GM21367 (cell line): ENCODE measurements at regions not wholly inside any gene's neighbourhood (a gene's known extent, or its start where the extent isn't known, plus 50 kb on each side); places are given as distances from the start of the nearest gene placed in this dataset.
"Not testable (repeated sequence)": the region's sequence is repeated elsewhere in the genome, so short reads cannot be mapped to it uniquely, and the experiment has no call there.

Source experiments
- ATAC-seq: cut with Tn5 transposase; IDR thresholded peaks from one replicate; pipeline ENCODE4 v1.9.1; 2021; ENCODE audit not compliant: unreplicated experiment

DNA sequence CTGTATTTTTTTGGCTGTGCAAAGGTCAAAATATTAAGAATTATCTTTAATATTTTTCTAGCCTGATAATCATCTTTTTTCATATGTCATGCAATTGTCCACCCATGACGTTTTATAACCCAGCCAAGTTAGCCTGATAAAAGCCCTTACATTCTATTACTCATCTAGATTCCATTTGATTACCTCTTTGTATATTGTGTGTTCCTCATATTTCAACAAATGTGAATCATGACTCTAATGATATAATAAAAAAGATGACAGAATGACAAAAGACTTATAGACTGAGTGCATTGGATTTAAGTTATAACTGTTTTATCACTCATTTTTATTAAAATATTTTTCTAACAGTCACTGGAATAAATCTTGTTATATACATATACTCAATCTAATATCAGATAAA is 1560.0 kb upstream of the LRRTM3 start:
- ATAC-seq: no peak

DNA sequence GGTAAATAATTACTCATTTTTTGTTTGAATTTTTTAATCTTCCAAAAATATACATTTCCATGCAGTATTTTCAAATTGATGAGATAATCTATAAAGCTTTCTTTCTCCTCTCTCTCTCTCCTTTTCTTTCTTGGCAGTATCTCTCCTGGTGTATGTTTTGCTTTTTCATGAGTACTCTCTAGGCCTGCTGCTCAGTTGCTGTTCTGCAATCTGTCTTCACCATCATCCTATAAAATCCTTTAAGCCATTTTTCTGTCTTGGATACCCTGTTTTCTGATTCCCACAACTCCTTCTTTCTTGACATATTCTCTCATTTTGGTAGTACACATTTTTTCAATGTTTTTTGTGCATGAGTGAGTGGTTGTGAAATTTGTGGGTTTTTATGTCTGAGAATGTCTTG is 1558.1 kb upstream of the LRRTM3 start:
- ATAC-seq: no peak

DNA sequence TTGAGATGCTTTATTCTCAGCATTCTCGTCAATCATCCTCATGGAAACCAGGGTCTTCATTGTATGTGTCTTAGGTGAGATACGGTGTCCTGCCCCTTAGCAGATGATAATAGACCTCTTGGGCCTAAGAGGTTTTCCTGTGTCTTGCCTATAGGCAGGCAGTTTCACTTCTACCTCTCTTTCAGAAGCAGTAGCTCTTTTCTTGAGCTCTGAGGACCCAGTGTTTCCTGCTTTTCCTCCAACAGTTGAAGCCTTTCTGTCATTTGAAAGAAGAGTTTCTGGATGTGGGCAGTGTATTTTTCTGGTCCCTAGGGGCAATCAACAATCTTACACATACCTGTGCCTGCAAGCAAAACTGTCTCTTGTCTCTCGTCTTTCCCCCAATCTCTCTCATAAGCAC is 1550.3 kb upstream of the LRRTM3 start:
- ATAC-seq: no peak

DNA sequence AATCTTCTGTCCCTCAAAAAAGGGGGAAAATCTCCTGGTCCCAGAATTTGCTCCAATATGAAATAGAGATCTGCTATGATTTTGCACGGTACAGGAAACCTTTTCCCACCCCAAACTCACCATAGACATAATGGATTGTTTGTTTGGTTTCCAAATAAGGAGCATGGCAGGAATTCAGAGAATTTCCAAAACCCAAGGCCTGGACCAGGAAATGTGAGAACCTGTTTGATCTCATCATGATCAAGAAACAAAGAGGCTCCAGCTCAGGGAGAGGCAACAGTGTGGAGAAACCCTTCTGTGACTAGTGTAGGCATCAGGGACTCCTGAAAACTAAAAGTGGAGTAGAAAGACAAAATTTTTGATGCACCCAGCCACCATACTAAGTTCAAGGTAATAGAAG is 1548.1 kb upstream of the LRRTM3 start:
- no peak for ATAC-seq

DNA sequence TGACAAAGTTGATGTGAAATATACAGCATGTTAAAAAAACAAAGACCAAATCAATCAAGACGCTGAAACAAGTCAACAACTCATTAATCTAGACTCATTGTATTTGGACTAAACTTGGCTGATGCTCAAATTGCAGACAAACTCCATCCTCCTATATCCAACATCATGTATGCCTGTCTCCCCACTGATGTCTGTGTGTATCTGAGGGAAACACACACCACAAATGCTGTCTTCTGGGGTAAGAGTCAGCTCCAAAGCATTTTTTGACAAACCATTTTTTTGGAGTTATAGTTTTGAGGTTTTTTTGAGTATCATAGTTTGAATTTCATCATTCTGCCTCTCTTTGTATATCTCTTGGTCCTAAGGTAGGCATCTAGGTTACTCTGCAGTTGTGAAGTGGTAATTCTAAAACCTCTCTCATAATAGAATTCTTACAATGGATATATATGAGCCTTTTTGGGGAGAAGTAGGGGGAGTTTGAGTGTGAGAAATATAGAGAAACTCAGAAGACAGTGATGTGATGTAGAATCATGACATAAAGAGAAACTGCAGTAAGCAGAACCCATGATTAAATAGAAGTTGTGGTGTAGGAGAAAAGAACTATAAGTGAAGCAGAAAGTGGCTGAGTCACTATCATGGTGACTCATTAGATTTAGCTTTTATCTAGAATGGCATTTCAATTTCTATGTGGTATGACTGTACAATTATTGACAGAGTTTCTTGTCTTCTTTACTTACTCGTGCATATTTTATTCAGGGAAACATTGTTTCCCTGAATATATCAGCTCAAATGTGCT is 1531.1 kb upstream of the LRRTM3 start:
- no peak for ATAC-seq

DNA sequence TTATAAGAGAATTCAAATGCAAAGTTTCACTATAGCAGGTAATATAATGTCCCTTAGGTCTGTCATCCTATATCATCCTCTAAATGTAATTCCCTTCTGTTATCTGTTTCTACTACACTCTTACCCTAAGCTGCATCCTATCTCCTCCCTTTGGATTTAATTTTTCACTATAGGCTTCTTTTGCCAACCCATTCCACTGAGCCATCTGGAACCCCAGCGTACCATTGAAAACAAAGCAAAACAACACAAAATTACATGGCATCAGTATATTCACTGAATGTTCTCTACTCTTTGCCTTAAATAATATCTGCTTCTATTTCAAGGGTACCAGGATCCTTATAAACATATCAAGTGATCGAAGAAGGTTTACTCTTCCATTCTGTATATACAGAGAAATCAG is 1530.2 kb upstream of the LRRTM3 start:
- ATAC-seq: no peak

DNA sequence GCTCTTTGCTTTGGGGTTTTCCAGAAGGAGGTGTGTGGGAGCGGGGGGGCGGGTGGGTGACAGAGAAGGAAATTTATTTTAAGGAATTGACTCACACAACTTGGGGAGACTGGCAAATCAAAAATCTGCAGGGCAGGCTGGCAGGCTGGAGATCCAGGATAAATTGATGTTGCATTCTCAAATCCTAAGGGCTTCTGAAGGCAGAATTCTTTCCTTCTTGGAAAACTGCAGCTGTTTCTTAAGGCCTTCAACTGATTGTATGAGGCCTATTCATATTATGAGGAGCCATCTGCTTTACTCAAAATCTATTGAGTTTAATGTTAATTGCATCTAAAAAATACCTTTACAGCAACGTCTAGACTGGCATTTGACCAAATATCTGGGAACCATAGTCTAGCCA is 1528.8 kb upstream of the LRRTM3 start:
- ATAC-seq: no peak

DNA sequence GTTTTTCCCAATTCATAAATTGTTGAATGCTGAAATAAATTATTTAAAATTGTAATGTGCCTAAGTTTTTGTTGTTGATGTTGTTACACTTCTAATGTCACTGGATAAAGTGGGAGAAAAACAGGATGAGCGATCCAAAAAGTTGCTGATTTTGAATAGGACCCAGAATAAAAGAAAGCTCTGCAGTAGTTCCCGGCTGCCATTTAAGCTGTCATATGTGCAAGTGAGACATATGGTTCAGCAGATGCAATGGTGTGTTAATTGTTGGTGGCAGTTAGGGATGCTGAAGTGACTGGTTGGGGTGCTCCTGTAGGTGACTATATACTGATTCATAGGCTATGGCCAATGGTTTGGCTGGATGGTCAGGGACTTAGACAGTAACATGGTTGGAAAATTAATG is 1517.4 kb upstream of the LRRTM3 start:
- ATAC-seq: no peak

DNA sequence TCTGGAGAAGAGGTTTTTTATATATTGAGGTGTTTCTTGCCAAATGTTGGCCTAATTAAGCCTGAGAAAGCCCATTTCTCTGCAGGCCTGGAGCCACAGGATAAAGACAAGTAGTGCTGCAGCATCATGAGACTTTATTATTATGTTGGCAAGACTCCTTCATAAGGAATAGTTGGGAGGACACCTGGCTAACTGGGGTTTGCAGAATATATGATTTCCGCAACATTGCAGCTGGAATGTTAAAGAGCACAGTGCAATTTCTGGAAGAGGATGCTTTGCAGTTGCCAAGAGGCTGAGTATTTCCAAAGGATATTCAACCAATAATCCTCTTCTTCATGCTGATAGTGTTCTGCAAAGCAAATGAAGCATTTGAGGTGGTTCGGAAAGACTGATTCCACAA is 1512.8 kb upstream of the LRRTM3 start:
- ATAC-seq: no peak

DNA sequence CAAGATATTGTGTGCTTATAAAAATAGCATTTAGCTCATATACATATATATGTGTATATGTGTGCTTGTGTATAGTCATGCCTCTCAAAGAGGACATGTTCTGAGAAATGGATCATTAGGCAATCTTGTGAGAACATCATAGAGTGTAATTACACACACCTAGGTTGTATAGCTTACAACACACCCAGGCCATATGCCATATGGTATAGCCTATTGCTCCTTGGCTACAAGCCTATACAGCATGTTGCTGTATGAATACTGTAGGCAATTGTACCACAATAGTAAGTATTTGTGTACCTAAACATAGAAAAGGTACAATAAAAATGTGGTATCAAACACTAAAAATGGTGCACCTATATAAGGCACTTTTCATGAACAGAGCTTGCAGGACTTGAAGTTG is 1510.5 kb upstream of the LRRTM3 start:
- ATAC-seq: no peak

DNA sequence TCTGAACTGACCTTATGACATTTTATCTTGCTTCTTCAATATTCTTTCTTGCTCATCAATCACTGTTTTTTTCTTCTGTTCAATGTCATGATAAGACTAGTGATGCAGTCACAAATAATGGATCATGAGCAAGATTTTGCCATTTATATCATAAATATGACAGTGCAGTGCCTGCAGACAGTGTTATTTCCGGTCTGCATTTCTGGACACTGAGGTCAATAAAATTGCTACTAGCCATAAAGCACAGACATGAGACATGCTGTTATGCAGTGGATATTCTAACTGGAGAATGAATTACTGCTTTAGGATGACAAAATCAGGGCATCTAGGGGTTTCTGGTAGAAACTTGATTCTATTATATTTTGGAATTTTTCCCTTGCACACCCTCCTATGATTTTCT is 1509.7 kb upstream of the LRRTM3 start:
- ATAC-seq: no peak

DNA sequence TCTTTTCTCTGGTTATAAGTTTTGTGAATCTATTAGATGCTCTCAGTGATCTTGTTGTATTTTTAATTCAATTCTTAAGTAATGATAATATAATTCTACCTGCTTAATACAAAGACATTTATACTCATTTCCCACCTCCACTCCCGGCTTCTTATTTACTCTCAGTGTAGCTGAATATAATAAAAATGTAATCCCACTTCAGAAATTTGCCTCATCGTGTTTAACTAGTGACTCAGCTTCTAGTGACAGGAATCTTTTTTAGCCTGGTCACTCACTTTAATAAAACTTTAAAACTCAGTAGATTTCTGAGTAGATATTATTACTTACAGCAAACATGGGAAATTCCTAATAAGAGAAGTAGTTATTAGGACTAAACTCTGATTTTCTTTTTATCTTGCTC is 1506.2 kb upstream of the LRRTM3 start:
- no peak for ATAC-seq

DNA sequence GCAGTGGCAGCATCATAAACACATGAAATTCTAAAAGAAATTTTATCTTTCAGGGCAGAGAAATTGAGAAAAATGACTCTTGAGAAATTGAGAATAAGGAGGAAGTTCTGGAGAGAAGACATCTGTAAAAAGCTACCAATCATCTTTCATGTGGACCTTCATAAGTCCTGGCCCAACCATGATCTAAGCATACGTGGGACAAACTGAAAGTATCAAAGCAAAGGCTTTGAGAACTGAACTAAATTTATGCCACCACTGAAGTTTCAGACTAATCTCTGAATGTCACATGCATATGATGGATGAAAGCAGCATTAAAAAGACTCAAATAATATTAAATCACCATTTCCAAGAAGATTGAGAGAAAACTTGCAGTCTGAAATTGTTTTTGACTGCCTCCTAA is 1502.8 kb upstream of the LRRTM3 start:
- ATAC-seq: no peak

DNA sequence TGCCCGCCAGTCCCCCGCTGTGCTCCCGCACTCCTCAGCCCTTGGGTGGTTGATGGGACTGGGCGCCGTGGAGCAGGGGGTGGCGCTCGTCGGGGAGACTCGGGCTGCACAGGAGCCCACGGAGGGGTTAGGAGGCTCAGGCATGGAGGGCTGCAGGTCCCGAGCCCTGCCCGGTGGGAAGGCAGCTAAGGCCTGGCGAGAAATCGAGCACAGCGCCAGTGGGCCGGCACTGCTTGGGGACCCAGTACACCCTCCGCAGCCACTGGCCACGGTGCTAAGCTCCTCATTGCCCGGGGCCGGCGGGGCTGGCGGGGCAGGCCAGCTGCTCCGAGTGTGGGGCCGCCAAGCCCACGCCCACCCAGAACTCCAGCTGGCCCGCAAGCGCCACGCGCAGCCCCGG is 1496.5 kb upstream of the LRRTM3 start:
- ATAC-seq: not testable (repeated sequence)

DNA sequence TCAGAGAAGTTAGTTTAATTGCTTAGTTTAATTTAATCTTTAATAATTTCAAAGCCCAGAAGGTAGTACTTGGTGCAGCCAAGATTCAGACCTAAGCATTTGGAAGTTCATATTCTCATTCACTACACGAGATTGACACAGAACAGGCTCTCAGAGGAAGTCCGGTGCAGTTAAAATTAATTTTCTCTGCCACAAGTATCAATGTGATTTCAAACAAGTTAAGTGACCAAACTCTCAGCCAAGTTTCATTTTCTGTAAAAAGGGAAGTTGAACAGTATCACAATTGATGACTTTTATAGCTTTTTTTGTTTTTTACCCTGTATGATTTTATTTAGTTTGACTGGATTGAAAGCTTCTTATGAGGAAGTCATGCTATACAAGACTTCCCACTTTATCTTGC is 1494.9 kb upstream of the LRRTM3 start:
- no peak for ATAC-seq

DNA sequence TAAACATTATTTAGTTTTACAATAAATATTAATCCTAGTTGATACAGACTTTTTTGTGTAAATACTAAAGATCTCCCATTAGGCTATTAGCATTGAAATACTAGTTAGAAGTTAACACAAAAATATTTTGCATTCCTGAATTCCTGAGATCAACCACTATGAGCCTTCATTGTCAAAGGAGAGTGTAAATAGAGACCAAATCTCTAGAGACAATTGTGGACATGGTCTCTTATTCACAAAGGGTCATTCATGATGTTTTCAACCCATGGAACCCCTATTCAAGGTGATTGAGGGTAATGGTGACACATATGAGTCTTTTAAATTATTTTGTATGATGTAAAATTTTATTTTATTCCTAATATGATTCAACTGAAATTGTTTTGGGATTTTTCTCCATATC is 1454.8 kb upstream of the LRRTM3 start:
- no peak for ATAC-seq

DNA sequence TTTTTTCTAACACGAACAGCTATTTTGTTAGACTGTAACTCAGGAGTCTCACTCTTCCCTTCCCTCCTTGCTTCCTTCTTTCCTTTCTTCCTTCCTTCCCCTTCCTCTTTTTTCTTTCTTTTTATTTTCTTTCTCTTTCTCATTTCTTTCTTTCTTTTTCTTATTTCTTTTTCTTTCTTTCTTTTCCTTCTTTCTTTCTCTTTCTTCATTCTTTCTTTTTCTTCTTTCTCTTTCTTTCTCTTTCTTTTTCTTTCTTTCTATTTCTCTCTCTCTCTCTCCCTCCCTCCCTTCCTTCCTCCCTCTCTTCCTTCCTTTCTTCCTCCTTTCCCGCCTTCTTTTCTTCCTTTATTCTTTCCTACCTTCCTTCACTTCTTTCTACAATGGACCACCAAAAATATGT is 1443.0 kb upstream of the LRRTM3 start:
- ATAC-seq: no peak

DNA sequence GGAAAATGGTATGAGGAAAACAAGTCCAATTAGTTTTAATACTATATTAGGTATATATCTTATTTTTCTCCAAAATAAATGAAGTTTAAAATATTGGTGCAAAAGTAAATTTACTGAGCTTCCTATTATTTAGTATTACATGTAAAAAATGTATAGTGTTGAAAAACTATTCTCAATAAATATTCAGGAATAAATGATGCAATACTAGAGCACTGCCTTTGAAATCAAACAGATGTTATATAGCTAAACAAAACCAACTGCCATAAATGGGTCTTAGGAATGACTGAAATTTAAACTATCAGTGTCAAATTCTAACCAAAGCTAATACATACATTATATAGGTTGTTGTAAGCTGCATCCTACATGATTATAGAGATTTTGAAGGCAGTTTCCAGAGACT is 1434.0 kb upstream of the LRRTM3 start:
- no peak for ATAC-seq

DNA sequence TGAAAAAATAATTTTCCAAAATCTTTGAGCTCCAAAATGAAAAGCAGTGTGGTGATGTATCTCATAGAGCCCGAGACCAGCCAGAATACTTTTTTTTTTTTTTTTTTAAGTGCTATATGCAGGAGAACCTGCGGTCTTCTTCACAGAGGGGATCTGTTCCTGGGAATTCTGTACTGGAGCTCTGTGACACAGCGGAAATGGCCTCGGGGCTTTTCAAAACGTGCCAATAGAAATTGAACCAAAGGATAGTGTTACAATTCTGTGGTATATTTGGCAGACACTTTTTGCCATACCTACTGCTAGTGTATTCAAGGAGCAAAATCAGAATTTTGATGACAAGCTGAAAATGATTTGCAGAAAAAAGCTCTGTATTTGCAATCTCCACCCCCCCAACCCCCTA is 1429.3 kb upstream of the LRRTM3 start:
- no peak for ATAC-seq

DNA sequence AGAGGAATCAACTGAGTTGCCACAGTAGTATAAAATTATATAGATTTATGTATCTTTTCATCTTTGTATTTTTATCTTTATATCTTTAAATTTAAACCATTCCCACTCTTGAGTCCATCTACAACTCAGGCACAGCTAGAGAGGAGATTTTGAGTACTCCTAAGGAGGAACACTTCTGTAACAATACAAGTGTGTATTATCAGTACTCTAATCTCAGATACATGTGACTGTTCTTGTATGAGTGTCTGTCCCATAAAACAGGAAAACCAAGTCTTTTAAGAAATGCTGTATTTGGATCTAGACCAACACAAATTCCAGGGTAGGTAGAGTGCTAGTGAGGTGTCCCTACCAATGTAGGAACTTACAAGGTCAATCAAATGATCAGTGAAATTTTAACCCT is 1428.0 kb upstream of the LRRTM3 start:
- ATAC-seq: no peak

DNA sequence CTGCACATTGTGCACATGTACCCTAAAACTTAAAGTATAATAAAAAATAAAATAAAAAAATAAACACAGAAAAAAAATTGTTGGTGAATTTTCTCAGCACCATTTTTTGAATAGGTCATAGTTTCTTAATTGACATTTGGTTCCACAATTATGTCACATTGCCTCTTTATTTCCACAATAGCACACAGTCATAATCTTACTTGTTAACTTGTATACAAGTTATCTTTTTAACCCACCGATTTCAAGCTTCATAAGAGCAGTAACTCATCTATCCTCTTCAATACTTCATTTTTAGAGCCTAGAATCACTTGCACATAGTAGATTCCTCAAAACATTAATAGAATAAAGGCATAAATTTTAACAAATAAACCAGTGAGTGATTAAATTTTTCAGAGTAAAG is 1425.1 kb upstream of the LRRTM3 start:
- ATAC-seq: no peak

DNA sequence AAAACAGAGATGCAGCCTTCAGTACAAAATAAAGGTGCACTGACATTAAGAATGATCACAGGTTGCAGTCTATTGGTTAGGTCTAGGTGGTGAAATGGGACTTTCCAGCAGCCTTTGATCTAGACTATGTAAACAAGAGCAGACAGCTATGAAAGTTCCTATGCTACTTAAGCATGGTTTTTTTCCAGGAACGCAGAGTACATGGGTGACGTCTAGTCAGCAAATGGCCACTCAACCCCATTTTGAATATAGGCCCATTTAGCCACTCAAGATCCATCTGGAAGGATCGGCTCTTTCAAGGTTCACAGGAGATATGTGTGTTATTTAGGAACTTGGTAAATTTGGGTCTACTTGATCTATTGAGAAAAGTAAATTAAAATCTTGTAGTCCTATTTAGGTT is 1424.6 kb upstream of the LRRTM3 start:
- no peak for ATAC-seq

DNA sequence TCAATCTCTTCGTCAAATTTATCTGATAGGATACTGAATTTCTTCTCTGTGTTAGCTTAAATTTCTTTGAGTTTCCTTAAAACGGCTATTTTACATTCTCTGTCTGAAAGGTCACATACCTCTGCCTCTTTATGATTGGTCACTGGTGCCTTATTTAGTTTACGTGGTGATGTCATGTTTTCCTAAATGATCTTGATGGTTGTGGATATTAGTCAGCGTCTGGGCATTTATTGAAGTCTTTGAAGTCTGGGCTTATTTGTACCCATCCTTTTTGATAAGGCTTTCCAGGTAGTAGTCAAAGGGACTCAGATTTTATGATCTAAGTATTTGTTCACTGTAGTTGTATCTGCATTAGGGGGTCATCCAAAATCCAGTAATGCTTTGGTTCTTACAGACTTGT is 1407.5 kb upstream of the LRRTM3 start:
- no peak for ATAC-seq
